ENCODE measurements at regions not wholly inside any gene's neighbourhood (a gene's known extent, or its start where the extent isn't known, plus 50 kb on each side); places are given as distances from the start of the nearest gene placed in this dataset.

DNA sequence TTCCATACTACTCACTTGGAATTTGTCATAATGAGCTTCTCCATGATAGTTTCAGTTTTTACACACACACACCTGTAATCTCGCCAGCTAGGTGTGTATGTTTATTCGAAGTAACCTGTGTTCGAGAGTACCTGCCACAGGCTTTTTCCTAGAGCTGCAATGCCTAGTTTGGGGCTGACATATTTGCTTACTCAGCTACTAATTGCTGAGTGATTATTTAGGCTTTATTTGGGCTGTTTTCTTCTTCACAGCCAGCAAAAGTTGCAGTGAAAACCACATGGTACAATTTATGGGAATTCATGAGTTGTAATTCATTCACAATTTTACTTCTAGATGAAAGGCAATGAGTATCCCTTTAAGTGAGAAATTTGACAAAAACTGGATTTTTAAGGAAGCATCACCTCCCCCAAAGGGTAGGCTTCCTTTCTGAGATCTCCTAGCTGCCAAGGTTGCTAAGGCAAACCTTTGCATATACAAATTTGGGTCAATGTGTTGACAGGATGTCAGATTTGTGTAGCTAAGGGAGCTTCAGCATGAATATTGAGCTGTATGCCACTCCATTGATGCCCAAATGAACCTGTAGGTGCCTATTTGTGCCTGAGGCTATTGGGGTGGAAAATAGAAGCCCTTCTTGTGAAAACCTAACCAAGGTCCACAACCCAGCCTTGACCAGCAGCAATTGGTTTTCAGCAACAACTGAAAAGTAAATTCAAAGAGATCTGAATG lies 108.7 kb upstream of the OTX2 start:
- no peak for DNase-seq (ENCODE audit: extremely low spot score)
- POLR2A ChIA-PET: no interaction called here
- TF ChIP-seq SP1 (IDR thresholded peaks at IDR 0.05) (no peak), FOXK2 (IDR thresholded peaks at IDR 0.05) (no peak), HDGF (IDR thresholded peaks at IDR 0.05; ENCODE audit: borderline replicate concordance) (no peak)

DNA sequence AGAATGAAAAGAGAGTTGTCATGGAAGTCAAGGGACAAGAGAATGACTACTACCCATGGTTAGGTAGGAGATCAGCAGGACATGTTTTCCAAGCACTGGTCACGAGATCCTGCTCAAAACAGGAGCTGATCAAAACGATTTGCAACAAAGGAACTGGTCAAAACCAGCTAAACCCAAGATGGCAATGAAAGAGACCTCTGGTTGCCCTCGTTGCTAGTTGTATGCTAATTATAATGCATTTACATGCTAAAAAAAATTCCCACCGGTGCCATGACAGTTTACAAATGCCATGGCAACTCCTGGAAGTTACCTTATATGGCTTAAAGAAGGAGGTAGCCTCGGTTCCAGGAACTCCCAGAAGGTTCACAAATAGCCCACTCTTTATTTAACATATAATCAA lies 95.0 kb upstream of the OTX2 start:
- DNase-seq (ENCODE audit: extremely low spot score): no peak
- TF ChIP-seq FOXA1 (IDR thresholded peaks at IDR 0.05): no peak
- no peak for TF ChIP-seq SP1 (IDR thresholded peaks at IDR 0.05)
- no peak for TF ChIP-seq BHLHE40 (IDR thresholded peaks at IDR 0.05; ENCODE audit: borderline replicate concordance)
- no peak for TF ChIP-seq HDGF (IDR thresholded peaks at IDR 0.05; ENCODE audit: borderline replicate concordance)
- no peak for TF ChIP-seq ZNF384 (IDR thresholded peaks at IDR 0.05)
- TF ChIP-seq NFRKB (IDR thresholded peaks at IDR 0.05): no peak
- POLR2A ChIA-PET: no interaction called here
- CTCF ChIA-PET: no interaction called here

More for the DNA sequence above, 108.7 kb upstream of the OTX2 start:
- CTCF ChIA-PET: no interaction called here

DNA sequence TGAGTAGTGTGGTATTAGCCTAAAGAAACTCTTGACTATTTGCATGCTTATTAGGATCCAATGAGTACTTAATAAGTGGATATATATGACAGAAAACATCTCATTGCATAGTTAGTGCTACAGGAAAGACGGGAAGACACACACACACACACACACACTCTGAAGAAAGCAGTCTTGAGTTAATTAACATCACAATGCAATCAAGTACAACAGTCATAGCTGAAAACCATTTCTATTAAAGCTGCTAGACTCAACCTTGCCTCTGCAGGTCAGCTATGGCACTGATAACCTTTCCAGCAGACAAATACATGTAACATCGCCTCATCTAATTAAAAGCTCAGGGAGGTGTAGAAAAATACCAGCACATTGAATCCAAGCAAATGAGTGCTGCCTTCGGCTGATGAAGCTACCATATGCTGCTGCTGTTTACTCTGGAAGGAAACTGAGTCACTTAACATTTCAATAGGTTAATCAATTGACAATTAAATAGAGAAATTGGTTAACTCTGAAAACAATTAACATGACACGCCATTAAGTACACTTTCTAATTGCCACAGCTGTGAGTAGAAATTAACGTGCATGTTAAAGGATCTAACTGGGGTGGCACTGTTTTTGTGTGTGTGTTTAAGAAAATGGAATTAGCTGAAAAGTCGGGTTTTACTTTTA lies 93.2 kb upstream of the OTX2 start:
- TF ChIP-seq, protein P1, sequence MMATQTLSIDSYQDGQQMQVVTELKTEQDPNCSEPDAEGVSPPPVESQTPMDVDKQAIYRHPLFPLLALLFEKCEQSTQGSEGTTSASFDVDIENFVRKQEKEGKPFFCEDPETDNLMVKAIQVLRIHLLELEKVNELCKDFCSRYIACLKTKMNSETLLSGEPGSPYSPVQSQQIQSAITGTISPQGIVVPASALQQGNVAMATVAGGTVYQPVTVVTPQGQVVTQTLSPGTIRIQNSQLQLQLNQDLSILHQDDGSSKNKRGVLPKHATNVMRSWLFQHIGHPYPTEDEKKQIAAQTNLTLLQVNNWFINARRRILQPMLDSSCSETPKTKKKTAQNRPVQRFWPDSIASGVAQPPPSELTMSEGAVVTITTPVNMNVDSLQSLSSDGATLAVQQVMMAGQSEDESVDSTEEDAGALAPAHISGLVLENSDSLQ (IDR thresholded peaks at IDR 0.05): no peak
- TF ChIP-seq ELF4 (IDR thresholded peaks at IDR 0.05) (no peak), FOXM1 (IDR thresholded peaks at IDR 0.05; ENCODE audit: borderline replicate concordance) (no peak), BHLHE40 (IDR thresholded peaks at IDR 0.05; ENCODE audit: borderline replicate concordance) (no peak), LEF1 (IDR thresholded peaks at IDR 0.05; ENCODE audit: borderline replicate concordance) (no peak), HDGF (IDR thresholded peaks at IDR 0.05; ENCODE audit: borderline replicate concordance) (no peak), CTBP1 (IDR thresholded peaks at IDR 0.05; ENCODE audit: borderline replicate concordance) (no peak), ZNF384 (IDR thresholded peaks at IDR 0.05) (no peak), L3MBTL2 (conservative IDR thresholded peaks at IDR 0.05) (no peak), SP1 (IDR thresholded peaks at IDR 0.05) (no peak), SUZ12 (IDR thresholded peaks at IDR 0.05) (no peak), NFRKB (IDR thresholded peaks at IDR 0.05) (no peak), FOXK2 (IDR thresholded peaks at IDR 0.05) (no peak)
- no peak for DNase-seq (ENCODE audit: extremely low spot score)
- POLR2A ChIA-PET: no interaction called here
- CTCF ChIA-PET: no interaction called here

DNA sequence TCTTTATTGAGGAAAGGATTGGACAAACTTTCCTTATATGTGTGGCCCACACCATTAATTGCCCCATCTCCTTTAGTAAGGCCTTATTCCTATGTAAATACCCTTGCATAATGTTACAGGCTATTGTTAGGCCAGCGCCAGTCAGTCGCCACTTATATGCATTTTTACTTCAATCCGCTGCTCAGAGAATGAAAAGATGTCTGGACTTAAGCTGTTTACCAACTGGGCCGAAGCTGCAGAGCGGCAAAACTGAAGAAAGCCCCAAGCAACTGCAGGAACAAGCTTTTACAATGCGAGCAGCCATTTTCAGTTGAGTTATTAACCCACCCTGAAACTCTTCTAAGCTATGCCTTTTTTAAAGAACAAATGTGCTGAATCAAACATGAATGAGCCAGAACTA lies 92.1 kb upstream of the OTX2 start:
- POLR2A ChIA-PET: no interaction called here
- CTCF ChIA-PET: interaction anchor here (0.7 kb wide), 1 partner anchor 501 kb away, joined by 3 read pairs; no protein-coding TSS in a partner anchor
- TF ChIP-seq, protein P1 (IDR thresholded peaks at IDR 0.05): no peak
- TF ChIP-seq CTBP1 (IDR thresholded peaks at IDR 0.05; ENCODE audit: borderline replicate concordance): no peak
- TF ChIP-seq FOXK2 (IDR thresholded peaks at IDR 0.05): no peak
- TF ChIP-seq SUZ12 (IDR thresholded peaks at IDR 0.05): no peak
- TF ChIP-seq ELF4 (IDR thresholded peaks at IDR 0.05): no peak
- no peak for TF ChIP-seq FOXA1 (IDR thresholded peaks at IDR 0.05)
- no peak for TF ChIP-seq ARNT (IDR thresholded peaks at IDR 0.05)
- no peak for TF ChIP-seq NFRKB (IDR thresholded peaks at IDR 0.05)
- TF ChIP-seq LEF1 (IDR thresholded peaks at IDR 0.05; ENCODE audit: borderline replicate concordance): no peak
- no peak for TF ChIP-seq BHLHE40 (IDR thresholded peaks at IDR 0.05; ENCODE audit: borderline replicate concordance)

DNA sequence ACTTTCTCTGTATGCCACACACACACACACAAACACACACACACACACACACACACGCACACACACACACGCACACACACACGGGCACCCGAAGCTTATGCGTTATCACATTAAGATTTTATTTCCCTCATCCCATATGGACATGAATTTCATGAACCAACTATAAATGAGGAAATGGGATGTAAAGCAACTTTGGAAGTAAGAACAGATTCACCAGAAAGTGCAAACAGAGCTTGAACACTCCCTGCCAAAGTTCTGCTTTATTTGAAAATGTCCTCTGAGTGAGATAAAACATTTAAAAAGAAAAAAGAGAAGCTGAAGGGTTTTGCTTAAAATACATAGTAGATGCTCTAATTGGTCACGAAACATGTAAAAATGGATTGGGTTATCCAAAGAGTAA lies 90.4 kb upstream of the OTX2 start:
- CTCF ChIA-PET: interaction anchor here (0.7 kb wide), 1 partner anchor 10 kb away, joined by 5 read pairs; no protein-coding TSS in a partner anchor
- no peak for DNase-seq (ENCODE audit: extremely low spot score)
- TF ChIP-seq ELF4 (IDR thresholded peaks at IDR 0.05): no peak
- TF ChIP-seq HDGF (IDR thresholded peaks at IDR 0.05; ENCODE audit: borderline replicate concordance): no peak
- no peak for TF ChIP-seq SUZ12 (IDR thresholded peaks at IDR 0.05)
- no peak for TF ChIP-seq CTBP1 (IDR thresholded peaks at IDR 0.05; ENCODE audit: borderline replicate concordance)
- no peak for TF ChIP-seq L3MBTL2 (conservative IDR thresholded peaks at IDR 0.05)
- TF ChIP-seq BHLHE40 (IDR thresholded peaks at IDR 0.05; ENCODE audit: borderline replicate concordance): no peak
- TF ChIP-seq NFRKB (IDR thresholded peaks at IDR 0.05): no peak
- no peak for TF ChIP-seq FOXA1 (IDR thresholded peaks at IDR 0.05)
- TF ChIP-seq LEF1 (IDR thresholded peaks at IDR 0.05; ENCODE audit: borderline replicate concordance): no peak
- TF ChIP-seq ZNF384 (IDR thresholded peaks at IDR 0.05): no peak
- POLR2A ChIA-PET: interaction anchor here (0.9 kb wide), 1 partner anchor 9 kb away, joined by 3 read pairs; no protein-coding TSS in a partner anchor

More for the DNA sequence above, 92.1 kb upstream of the OTX2 start:
- DNase-seq (ENCODE audit: extremely low spot score): no peak

DNA sequence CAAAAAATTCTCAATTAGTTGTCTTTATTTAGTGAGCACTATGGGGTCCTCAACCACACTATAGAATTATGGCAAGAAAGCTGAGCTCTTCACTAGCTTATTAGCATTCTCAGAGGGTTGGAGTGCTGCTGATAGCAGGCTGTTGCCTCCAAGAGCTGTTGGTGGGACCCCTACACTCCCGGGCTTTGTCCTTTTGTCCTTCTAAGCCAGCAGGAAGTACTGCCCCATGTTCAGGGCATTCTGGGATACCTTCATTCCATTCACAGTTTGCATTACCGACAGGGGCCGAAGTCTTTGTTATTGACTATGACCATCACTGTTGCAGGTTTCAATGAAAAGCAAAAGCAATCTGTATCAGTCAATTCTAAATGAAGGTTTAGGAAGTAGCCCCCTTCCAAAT lies 89.5 kb upstream of the OTX2 start:
- no peak for TF ChIP-seq FOXA1 (IDR thresholded peaks at IDR 0.05)
- no peak for TF ChIP-seq HDGF (IDR thresholded peaks at IDR 0.05; ENCODE audit: borderline replicate concordance)
- no peak for TF ChIP-seq TARDBP (IDR thresholded peaks at IDR 0.05)
- TF ChIP-seq BHLHE40 (IDR thresholded peaks at IDR 0.05; ENCODE audit: borderline replicate concordance): no peak
- TF ChIP-seq, protein P1 (IDR thresholded peaks at IDR 0.05): no peak
- DNase-seq (ENCODE audit: extremely low spot score): no peak
- POLR2A ChIA-PET: interaction anchor here (0.9 kb wide), 1 partner anchor 8 kb away, joined by 3 read pairs; no protein-coding TSS in a partner anchor
- CTCF ChIA-PET: no interaction called here

All from HEK293T (cell line).